Neural progenitor cell (in vitro differentiated cells): ENCODE measurements at regions not wholly inside any gene's neighbourhood (a gene's known extent, or its start where the extent isn't known, plus 50 kb on each side); places are given as distances from the start of the nearest gene placed in this dataset.

ENCODE experiments used
- DNase-seq: peaks from one replicate; pipeline ENCODE4 v3.0.0-alpha.2; 2016; ENCODE audit warnings: low spot score
- H2AFZ ChIP-seq: fragments of 200-600 bp; sonication (generic); replicated peaks from 2 replicates; pipeline ENCODE4 v1.6.1; 2016; ENCODE audit warnings: antibody characterized with exemption
- H3F3A ChIP-seq: fragments of 200-600 bp; sonication (generic); 2 replicates; pipeline ENCODE4 v1.6.1; 2016; ENCODE audit warnings: antibody characterized with exemption, low read depth
- H3K27ac ChIP-seq: fragments of 200-600 bp; sonication (generic); 2 replicates; pipeline ENCODE4 v1.5.1; 2016; ENCODE audit warnings: mild to moderate bottlenecking
- H3K27me3 ChIP-seq: fragments of 200-600 bp; sonication (generic); 2 replicates; pipeline ENCODE4 v1.6.1; 2016; ENCODE audit warnings: mild to moderate bottlenecking, moderate library complexity
- H3K36me3 ChIP-seq: fragments of 200-600 bp; sonication (generic); 2 replicates; pipeline ENCODE4 v1.5.1; 2016
- H3K4me1 ChIP-seq: fragments of 200-600 bp; sonication (generic); 2 replicates; pipeline ENCODE4 v1.6.1; 2016; ENCODE audit warnings: mixed run types
- H3K4me2 ChIP-seq: fragments of 200-600 bp; sonication (generic); 2 replicates; pipeline ENCODE4 v1.6.1; 2016
- H3K4me3 ChIP-seq: fragments of 200-600 bp; sonication (generic); 2 replicates; pipeline ENCODE4 v1.5.1; 2016
- H3K79me2 ChIP-seq: fragments of 200-600 bp; sonication (generic); 2 replicates; pipeline ENCODE4 v1.6.1; 2016; ENCODE audit warnings: low read depth
- H3K9ac ChIP-seq: fragments of 200-600 bp; sonication (generic); 2 replicates; pipeline ENCODE4 v1.6.1; 2016
- H3K9me3 ChIP-seq: fragments of 200-600 bp; sonication (generic); 2 replicates; pipeline ENCODE4 v1.5.1; 2016; ENCODE audit warnings: low read depth
- H4K20me1 ChIP-seq: fragments of 200-600 bp; sonication (generic); 2 replicates; pipeline ENCODE4 v1.6.1; 2016; ENCODE audit warnings: low read depth
- H3K27ac Mint-ChIP-seq: 3 replicates; pipeline ENCODE4 v1.8.0; 2021; ENCODE audit warnings: mixed read lengths
- H3K27me3 Mint-ChIP-seq: 2 replicates; pipeline ENCODE4 v1.8.0; 2022; ENCODE audit warnings: low read depth, mild to moderate bottlenecking, inconsistent platforms, moderate library complexity, mixed read lengths; ENCODE audit not compliant: insufficient read depth
- H3K36me3 Mint-ChIP-seq: 3 replicates; pipeline ENCODE4 v1.8.0; 2021; ENCODE audit warnings: mixed read lengths
- H3K4me1 Mint-ChIP-seq: 3 replicates; pipeline ENCODE4 v1.8.0; 2021; ENCODE audit warnings: mixed read lengths
- H3K4me3 Mint-ChIP-seq: 3 replicates; pipeline ENCODE4 v1.8.0; 2021; ENCODE audit warnings: mild to moderate bottlenecking, moderate library complexity, mixed read lengths
- H3K9me3 Mint-ChIP-seq: 3 replicates; pipeline ENCODE4 v1.8.0; 2020; ENCODE audit warnings: mixed read lengths
- EZH2 ChIP-seq: fragments of 200-600 bp; sonication (generic); IDR thresholded peaks from 2 replicates; pipeline ENCODE4 v1.6.1; 2017; ENCODE audit warnings: antibody characterized with exemption, mild to moderate bottlenecking, moderate library complexity
- EZH2phosphoT487 ChIP-seq: fragments of 200-600 bp; sonication (generic); IDR thresholded peaks from 2 replicates; pipeline ENCODE4 v1.6.1; 2017; ENCODE audit warnings: antibody characterized with exemption
- TF ChIP-seq, protein P1 (sequence below): fragments of 200-600 bp; sonication (generic); IDR thresholded peaks from 2 replicates; pipeline ENCODE4 v1.5.1; 2017; ENCODE audit warnings: antibody characterized with exemption, mild to moderate bottlenecking

DNA sequence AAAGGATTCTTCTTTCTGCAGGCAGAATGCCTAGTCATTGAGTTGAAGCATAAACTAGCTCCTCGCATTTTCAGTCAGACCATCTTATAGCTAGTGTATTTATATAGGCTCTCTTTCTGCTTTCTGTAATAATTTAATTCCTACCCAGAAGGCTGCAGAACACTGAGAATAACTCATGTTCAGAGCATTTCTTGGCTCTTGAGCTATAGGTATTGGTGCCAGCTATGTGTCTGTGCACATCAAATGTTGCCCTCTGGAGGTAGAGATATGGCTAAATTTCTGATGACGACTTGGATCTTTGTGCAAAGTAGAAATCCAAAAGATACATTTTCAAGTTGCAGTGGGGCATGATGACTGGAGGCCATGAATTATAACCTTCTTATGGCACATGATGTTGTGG, 336.2 kb upstream of the TPM1 start:
- peaks cover 2% of the 10 kb centered on the region for H3K27me3 Mint-ChIP-seq

DNA sequence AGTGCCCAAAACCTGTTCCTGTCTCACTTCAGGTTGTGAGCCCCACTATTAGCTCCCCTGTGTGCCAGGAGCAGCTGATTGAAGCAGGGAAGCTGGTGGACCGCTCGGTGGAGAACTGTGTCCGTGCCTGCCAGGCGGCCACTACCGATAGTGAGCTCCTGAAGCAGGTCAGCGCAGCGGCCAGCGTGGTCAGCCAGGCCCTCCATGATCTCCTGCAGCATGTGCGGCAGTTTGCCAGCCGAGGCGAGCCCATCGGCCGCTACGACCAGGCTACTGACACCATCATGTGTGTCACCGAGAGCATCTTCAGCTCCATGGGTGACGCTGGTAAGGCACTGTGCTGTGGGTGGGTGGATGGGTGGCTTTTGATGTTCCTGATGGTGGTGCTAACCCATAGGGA, 334.1 kb upstream of the TPM1 start:
- Mint-ChIP-seq H3K9me3 (no peaks in the 10 kb centered on the region), H3K36me3 (peaks cover 6% of the 10 kb centered on the region)
- no peak overlapping the region for H3K27ac ChIP-seq

More for the DNA sequence above, 336.2 kb upstream of the TPM1 start:
- Mint-ChIP-seq H3K9me3 (no peaks in the 10 kb centered on the region), H3K4me3 (no peak overlapping the region), H3K4me1 (peaks cover 7% of the 10 kb centered on the region), H3K36me3 (peaks cover 13% of the 10 kb centered on the region), H3K27ac (no peak overlapping the region)
- Histone ChIP-seq H3K4me3 (no peak overlapping the region), H3K9me3 (no peaks in the 10 kb centered on the region), H3K79me2 (no peaks in the 10 kb centered on the region), H3K27ac (no peak overlapping the region), H3K4me1 (peaks cover 5% of the 10 kb centered on the region), H3K27me3 (no peaks in the 10 kb centered on the region), H3K36me3 (no peaks in the 10 kb centered on the region), H3F3A (no peaks in the 10 kb centered on the region), H3K9ac (no peak overlapping the region), H2AFZ (no peak overlapping the region), H4K20me1 (no peaks in the 10 kb centered on the region), H3K4me2 (no peak overlapping the region)
- no peak for TF ChIP-seq EZH2
- TF ChIP-seq, protein P1, sequence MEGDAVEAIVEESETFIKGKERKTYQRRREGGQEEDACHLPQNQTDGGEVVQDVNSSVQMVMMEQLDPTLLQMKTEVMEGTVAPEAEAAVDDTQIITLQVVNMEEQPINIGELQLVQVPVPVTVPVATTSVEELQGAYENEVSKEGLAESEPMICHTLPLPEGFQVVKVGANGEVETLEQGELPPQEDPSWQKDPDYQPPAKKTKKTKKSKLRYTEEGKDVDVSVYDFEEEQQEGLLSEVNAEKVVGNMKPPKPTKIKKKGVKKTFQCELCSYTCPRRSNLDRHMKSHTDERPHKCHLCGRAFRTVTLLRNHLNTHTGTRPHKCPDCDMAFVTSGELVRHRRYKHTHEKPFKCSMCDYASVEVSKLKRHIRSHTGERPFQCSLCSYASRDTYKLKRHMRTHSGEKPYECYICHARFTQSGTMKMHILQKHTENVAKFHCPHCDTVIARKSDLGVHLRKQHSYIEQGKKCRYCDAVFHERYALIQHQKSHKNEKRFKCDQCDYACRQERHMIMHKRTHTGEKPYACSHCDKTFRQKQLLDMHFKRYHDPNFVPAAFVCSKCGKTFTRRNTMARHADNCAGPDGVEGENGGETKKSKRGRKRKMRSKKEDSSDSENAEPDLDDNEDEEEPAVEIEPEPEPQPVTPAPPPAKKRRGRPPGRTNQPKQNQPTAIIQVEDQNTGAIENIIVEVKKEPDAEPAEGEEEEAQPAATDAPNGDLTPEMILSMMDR, result no peak
- TF ChIP-seq EZH2phosphoT487, result no peak
- DNase-seq, result no peak

DNA sequence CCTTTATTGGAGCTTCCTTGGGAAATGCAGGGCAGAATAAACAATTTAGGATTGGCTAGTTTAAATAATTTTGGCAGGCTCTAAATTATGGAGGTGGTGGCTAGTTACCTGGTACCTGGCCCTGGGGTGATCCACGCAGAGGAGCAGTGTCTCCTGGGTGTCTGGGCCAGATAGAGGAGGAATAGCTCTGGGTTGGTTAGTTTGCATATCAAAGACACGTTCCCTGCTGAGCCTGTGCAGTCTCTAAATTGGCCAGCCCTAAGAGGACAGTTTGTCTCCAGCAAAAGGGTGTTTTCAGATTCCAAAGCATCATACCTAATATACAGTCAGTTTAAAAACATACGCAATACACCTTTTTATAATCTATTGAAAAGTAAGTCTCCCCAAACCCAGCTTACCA, 333.3 kb upstream of the TPM1 start:
- H3K27me3 ChIP-seq, result no peaks in the 10 kb centered on the region
- Mint-ChIP-seq H3K27me3 (no peaks in the 10 kb centered on the region), H3K36me3 (peaks cover 6% of the 10 kb centered on the region), H3K27ac (no peak overlapping the region), H3K4me3 (no peak overlapping the region), H3K4me1 (peaks cover 7% of the 10 kb centered on the region), H3K9me3 (no peaks in the 10 kb centered on the region)
- H2AFZ ChIP-seq, result no peak overlapping the region
- H3F3A ChIP-seq, result no peaks in the 10 kb centered on the region
- no peaks in the 10 kb centered on the region for H3K36me3 ChIP-seq
- H3K4me3 ChIP-seq, result no peak overlapping the region
- no peak overlapping the region for H3K9ac ChIP-seq
- no peak overlapping the region for H3K4me2 ChIP-seq
- no peaks in the 10 kb centered on the region for H3K9me3 ChIP-seq
- no peaks in the 10 kb centered on the region for H3K79me2 ChIP-seq
- peak; percentile 18 for DNase-seq
- no peak overlapping the region for H3K27ac ChIP-seq
- TF ChIP-seq EZH2phosphoT487 (no peak), EZH2 (no peak)
- TF ChIP-seq, protein P1, result no peak
- no peaks in the 10 kb centered on the region for H4K20me1 ChIP-seq
- peaks cover 5% of the 10 kb centered on the region for H3K4me1 ChIP-seq

More for the DNA sequence above, 334.1 kb upstream of the TPM1 start:
- Histone ChIP-seq H3K4me2 (no peak overlapping the region), H3K36me3 (no peaks in the 10 kb centered on the region), H3K4me1 (peaks cover 5% of the 10 kb centered on the region), H3K79me2 (no peaks in the 10 kb centered on the region), H3K9ac (no peak overlapping the region), H3K4me3 (no peak overlapping the region), H3F3A (no peaks in the 10 kb centered on the region), H4K20me1 (no peaks in the 10 kb centered on the region), H3K9me3 (no peaks in the 10 kb centered on the region), H2AFZ (no peak overlapping the region), H3K27me3 (no peaks in the 10 kb centered on the region)
- TF ChIP-seq EZH2phosphoT487, result no peak
- TF ChIP-seq, protein P1, result no peak
- TF ChIP-seq EZH2, result no peak
- H3K4me3 Mint-ChIP-seq, result no peak overlapping the region
- no peaks in the 10 kb centered on the region for H3K27me3 Mint-ChIP-seq
- no peak overlapping the region for H3K27ac Mint-ChIP-seq
- H3K4me1 Mint-ChIP-seq, result peaks cover 7% of the 10 kb centered on the region
- DNase-seq, result no peak
